ENCODE measurements at regions not wholly inside any gene's neighbourhood (a gene's known extent, or its start where the extent isn't known, plus 50 kb on each side); places are given as distances from the start of the nearest gene placed in this dataset.

DNA sequence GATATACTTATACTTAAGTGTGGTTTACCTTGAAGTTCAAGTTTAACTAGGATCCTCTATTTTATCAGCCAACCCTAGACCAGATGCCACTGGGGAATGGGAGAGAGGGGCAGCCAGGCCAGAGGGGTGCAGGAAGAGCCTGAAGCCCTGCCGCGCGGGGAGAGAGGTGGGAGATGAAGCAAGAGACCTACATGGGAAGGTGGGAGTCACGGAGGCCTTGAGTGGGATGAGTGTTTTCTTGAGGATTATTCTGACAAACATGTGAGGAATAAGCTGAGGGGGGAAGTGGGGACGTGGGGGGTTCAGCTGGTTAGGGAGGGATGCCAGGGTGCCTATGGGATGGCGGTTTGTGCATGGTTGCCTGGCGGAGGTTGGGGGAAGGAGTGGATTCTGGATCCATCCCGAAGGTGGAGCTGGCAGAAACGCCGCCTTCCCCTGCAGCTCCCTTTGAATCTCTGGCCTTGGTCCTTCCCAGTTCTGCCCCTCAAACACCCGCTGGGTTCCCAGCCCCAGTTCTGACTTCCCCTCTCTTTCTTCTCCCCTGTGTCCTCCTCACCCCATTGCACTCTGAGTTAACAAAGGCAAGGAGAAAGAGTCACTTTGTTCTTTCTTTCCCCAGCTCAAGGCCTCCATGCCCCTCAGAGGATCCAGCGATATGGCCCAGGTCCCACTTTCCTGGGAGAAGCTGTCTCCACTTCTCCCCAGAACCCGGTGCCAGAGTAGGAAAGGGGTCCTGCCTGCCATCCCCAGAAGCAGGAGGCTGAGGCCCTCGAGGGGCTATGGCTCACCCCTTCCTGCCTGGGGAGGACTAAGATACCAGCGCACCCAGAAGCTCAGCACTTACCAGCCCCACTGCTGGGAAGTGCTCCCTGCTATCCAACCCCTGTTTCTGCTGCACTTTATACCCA lies 274.2 kb downstream of the UACA start:
- no peak overlapping the region for H3K27ac ChIP-seq
- CTCF ChIA-PET = interaction anchor here (0.5 to 1.9 kb wide), 7 partner anchors 10 to 994 kb away, joined by 3 to 5 read pairs (median 4); no protein-coding TSS in a partner anchor
- TF ChIP-seq, protein P1, sequence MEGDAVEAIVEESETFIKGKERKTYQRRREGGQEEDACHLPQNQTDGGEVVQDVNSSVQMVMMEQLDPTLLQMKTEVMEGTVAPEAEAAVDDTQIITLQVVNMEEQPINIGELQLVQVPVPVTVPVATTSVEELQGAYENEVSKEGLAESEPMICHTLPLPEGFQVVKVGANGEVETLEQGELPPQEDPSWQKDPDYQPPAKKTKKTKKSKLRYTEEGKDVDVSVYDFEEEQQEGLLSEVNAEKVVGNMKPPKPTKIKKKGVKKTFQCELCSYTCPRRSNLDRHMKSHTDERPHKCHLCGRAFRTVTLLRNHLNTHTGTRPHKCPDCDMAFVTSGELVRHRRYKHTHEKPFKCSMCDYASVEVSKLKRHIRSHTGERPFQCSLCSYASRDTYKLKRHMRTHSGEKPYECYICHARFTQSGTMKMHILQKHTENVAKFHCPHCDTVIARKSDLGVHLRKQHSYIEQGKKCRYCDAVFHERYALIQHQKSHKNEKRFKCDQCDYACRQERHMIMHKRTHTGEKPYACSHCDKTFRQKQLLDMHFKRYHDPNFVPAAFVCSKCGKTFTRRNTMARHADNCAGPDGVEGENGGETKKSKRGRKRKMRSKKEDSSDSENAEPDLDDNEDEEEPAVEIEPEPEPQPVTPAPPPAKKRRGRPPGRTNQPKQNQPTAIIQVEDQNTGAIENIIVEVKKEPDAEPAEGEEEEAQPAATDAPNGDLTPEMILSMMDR (conservative IDR thresholded peaks at IDR 0.05; ENCODE audit: low read depth) = no peak
- POLR2A ChIA-PET (ENCODE audit: low non-redundant PET) = no interaction called here
- DNase-seq (ENCODE audit: low spot score) = no peak

DNA sequence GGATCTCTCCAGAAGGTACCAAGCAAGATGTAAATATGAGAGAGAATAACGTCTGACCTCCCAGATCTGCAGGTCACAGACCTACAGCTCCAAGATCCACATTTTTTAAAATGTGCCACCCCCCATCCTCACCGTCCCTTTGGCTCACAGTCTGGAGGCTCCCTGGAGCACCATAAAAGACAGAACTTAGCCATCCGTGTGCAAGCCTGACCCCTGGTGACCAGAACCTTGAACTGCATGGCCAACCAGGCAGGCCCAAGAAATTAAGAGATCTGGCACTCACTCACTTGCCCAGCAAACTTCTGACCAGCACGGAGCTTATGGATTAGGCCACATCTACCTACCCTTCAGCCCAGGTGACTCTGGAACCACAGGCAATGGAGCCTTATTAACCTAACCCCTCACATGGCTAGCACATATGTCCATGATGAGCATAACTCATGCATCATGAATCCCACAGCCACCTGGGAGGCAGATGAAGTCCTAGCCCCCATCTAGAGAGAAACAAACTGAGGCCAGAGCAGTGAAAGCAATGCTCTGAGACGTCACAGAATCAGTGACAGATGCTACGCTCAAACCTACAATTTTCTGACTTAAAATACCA lies 275.3 kb downstream of the UACA start:
- ChIA-PET CTCF (interaction anchor here (0.6 to 1.9 kb wide), 15 partner anchors 11 to 1240 kb away, joined by 3 to 9 read pairs (median 4); no protein-coding TSS in a partner anchor), POLR2A (ENCODE audit: low non-redundant PET) (no interaction called here)
- TF ChIP-seq, protein P1 (conservative IDR thresholded peaks at IDR 0.05; ENCODE audit: low read depth) = peak; percentile 93
- no peak overlapping the region for H3K27ac ChIP-seq
- peak; percentile 69 for DNase-seq (ENCODE audit: low spot score)

DNA sequence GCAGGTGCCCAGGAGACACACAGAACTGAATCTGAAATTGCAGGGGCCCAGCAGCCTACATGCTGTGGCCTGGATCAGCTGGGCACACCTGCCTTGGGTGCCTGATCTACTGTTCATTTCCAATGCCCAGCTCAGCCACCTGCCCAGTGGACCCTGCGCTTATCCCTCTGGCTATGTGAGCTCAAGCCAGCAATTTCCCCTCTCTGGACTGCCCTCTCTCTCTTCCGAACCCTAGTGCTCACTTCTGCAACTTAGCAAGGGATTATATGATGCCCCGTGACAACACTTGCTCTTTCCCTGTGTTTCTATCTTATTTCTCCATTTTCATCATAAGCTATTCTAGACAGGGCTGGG lies 276.0 kb downstream of the UACA start:
- no peak for DNase-seq (ENCODE audit: low spot score)
- CTCF ChIA-PET = interaction anchor here (0.6 to 1.9 kb wide), 6 partner anchors 10 to 391 kb away, joined by 3 to 9 read pairs (median 4); no protein-coding TSS in a partner anchor
- TF ChIP-seq, protein P1 (conservative IDR thresholded peaks at IDR 0.05; ENCODE audit: low read depth) = no peak
- POLR2A ChIA-PET (ENCODE audit: low non-redundant PET) = no interaction called here
- H3K27ac ChIP-seq = no peak overlapping the region

DNA sequence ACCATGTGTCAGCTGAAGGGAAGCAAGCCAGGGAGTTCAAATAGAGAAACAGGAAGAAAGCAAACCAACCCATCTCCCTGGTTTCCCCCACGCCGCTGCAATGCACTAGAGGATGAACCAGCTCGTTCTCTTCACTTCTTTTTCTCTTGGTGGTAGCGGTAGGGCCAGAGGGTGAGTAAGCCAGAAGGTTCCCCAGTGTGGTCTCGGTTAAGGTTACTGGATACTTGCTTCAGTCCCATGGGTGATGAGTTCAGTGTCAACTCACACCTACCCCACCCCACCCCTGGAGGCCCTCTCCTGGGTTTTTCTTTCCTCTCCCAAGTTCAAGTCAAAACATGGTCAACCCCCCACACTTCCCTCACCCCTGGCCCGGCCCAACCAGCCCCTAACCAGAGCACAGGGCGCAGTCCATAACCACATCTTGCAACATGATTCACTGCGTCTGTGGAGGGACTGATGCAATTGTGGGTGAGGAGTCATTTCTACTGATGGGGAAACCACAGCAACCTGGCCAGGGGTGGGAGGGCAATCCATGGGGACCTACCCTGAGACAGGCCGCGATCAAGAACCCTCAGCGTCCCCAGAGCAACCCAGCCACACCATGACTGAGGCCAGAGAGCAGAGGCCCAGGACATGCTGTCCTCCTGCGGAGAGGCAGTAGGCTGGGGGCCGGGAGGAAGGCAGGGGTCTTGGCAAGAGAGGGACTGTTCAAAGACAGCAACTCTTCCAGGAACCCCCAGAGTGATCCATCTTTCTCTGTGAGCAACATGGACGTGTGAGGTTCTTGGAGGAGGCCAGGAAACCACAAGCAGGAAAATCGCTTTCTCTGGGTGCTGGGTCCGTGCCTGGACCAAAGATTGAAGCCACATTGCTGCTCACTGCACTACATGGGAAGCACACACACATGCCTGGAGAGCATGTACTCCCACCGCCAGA lies 276.6 kb downstream of the UACA start:
- CTCF ChIA-PET = interaction anchor here (0.6 to 1.9 kb wide), 2 partner anchors 12 to 168 kb away, joined by 3 to 9 read pairs; no protein-coding TSS in a partner anchor
- H3K27ac ChIP-seq = no peak overlapping the region
- DNase-seq (ENCODE audit: low spot score) = peak; percentile 40
- POLR2A ChIA-PET (ENCODE audit: low non-redundant PET) = no interaction called here
- TF ChIP-seq, protein P1 (conservative IDR thresholded peaks at IDR 0.05; ENCODE audit: low read depth) = no peak

DNA sequence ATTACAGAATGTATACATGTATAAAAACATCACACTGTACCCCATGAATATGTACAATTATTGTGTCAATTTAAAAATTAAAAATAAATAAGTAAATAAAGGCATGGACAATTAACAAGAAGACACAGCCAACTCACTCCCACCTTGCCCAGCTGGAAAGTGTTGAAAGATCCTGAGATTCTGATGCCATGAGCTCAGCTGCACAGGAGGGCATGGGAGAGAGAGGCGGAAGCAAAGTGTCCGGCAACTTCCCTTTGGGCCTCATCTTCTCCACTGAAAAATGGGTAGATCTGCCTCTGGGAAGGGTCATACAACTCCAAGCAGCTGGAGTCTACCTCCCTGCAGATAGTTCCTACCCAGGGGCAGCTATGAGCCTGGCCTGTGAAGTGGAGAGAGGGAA lies 277.3 kb downstream of the UACA start:
- ChIA-PET POLR2A (ENCODE audit: low non-redundant PET) (no interaction called here), CTCF (interaction anchor here (0.6 kb wide), 2 partner anchors 168 to 905 kb away, joined by 3 to 4 read pairs; no protein-coding TSS in a partner anchor)
- DNase-seq (ENCODE audit: low spot score) = no peak
- H3K27ac ChIP-seq = no peak overlapping the region
- TF ChIP-seq, protein P1 (conservative IDR thresholded peaks at IDR 0.05; ENCODE audit: low read depth) = no peak

DNA sequence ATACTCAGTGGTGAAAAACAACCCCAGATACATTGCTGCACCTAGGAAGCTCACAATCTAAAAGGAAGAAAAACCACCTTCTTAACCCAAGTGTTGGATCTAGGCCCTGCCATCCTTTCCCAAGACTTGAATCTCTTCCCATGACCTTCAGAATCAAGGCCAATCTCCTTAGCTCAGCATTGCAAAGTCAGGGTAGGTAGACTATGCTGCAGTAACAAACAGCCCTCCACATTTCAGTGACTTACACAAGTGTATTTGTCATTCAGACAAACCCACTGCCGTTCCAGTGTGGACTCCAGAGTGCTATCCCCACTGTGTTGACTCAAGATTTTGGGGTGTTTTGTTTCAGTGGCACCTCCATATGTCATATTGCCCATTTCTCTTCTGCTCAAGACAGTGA lies 278.4 kb downstream of the UACA start:
- no peak for DNase-seq (ENCODE audit: low spot score)
- CTCF ChIA-PET = no interaction called here
- POLR2A ChIA-PET (ENCODE audit: low non-redundant PET) = no interaction called here
- TF ChIP-seq, protein P1 (conservative IDR thresholded peaks at IDR 0.05; ENCODE audit: low read depth) = no peak
- no peak overlapping the region for H3K27ac ChIP-seq
